Hematopoietic multipotent progenitor cell treated with erythropoietin and hydrocortisone succinate and interleukin-3 and kit ligand, for 17 days (in vitro differentiated cells): ENCODE measurements at regions not wholly inside any gene's neighbourhood (a gene's known extent, or its start where the extent isn't known, plus 50 kb on each side); places are given as distances from the start of the nearest gene placed in this dataset.

Experiments
- DNase-seq: peaks from one replicate; pipeline ENCODE4 v3.0.0-alpha.2; 2015; ENCODE audit warnings: low spot score

DNA sequence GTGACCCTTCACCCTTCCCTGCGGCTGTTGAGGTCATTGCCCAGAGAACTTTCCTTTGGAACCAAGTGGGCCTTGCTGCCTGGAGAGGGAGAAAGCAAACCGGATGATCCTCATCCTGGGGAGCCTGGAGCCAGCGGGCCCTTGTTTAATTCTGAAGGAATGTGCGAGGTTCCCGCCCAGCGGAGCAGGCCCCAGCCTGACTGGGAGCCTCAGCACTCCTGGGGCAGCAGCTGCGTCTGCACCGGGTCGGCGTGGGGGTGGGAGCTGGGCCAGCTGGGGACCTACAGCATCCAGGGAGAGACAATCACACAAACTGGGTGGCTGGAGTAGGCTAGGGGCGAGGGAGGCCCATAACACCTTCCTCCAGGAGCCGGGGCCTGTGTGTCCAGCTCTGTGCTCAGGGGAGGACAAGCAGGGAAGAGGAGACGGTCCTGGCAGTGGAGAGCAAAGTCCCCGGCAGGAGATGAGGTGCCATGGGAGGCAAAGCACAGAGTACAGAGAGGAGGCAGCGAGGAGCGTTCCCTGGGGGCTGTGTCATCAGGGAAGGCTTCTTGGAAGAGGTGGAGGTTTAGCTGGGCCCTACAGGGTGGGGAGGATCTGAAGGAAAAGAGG is 61.9 kb upstream of the HAAO start:
- no peak for DNase-seq

- no peak for DNase-seq
Measured at GRCh38 chr2:42853549-42854206, 61.3 kb upstream of the HAAO start.

DNA sequence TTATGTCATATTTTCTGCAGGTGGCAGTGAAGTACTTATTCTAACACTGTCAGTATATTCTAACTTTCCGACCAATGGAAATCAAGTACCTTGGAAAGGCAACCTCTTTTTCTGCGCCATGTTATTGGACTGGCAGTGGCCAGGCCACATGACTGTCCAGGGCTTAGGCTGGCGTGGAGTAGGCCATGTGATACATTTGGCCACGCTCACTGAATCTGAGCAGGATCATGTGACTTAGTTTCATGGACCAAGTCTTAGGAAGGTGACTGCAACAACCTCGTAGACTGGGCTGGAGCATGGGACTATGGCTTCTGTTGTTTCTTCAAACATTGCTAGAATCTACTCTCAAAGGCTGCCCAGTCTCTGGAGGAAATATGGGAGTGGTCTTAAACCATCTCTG is 60.4 kb upstream of the HAAO start:
- DNase-seq = no peak

DNA sequence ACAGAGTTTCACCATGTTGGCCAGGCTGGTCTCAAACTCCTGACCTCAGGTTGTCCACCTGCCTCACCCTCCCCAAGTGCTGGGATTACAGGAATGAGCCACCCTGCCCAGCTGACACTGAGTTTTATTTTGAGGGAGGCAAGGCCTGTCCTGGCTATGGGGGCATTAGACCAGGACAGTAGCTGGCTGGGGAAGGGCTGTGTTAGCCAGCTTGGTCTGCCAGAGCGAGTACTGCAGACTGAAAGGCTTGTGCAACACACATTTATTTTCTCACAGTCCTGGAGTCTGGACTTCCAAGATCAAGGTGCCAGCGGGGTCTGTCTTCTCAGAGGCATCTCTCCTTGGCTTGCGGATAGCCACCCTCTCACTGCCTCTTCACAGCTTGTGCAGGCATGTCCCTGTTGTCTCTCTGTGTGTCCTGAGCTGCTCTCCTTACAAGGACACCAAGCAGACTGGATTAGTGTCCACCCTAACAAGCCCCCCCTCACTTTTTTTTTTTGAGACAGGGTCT is 59.4 kb upstream of the HAAO start:
- no peak for DNase-seq

GRCh38 chr2:42851186-42851585 is 58.8 kb upstream of the HAAO start:
- no peak for DNase-seq

DNA sequence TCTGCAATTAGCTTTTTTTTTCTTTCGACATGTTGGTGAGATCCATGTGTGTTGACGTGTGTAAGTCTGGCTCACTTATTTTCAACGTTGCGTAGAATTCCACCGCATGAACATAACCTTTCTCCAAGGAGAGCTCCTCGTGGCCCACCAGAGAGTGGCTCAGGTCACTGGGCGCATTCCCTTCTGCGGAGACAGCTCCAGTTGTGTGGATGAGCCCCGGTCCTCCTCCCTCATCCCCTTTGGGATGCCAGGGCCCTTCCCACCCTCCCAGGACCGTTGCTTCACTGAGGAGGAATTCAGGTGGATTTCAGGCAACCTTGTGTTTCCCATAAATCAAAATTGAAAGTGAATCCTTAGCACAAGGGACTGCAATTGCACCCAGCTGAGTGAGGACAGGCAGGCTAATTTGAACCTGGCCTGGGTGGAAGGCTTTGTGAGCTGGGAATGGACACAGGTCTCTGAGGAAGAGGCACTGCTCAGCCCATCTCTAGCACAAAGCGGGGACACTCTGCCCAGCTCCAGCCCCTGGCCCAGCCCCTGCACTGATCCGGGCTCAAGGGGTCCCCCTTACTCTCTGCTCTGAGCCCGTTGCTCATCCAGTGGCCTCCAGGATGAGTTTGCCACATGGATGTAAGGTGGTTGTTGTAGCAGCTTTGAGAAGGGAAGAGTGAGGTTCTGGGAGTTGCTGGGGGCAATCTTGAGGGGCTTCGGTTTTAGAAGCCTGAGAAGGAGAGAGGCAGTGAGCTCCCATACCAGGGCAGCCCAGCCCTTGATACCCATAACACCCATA is 57.8 kb upstream of the HAAO start:
- DNase-seq = no peak

DNA sequence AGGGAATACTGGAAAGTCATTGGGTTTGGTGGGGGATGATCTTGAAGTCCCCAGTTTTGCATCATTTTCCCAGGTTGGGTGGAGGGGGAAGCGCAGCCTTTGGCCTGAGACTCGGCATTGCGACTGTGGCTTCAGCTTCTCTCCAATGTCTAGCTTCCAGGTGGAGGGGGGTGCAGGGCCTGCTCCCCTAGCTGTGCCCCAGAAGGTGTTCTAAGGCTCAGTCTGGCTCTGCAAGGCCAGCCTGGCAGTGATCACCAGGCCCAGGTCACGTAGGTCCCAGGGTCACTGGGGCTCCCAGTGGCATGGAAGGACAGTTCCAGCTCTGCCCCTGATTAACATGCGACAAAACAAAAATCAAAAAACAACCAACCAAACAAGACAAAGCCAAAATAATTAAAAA is 56.9 kb upstream of the HAAO start:
- DNase-seq = no peak

DNA sequence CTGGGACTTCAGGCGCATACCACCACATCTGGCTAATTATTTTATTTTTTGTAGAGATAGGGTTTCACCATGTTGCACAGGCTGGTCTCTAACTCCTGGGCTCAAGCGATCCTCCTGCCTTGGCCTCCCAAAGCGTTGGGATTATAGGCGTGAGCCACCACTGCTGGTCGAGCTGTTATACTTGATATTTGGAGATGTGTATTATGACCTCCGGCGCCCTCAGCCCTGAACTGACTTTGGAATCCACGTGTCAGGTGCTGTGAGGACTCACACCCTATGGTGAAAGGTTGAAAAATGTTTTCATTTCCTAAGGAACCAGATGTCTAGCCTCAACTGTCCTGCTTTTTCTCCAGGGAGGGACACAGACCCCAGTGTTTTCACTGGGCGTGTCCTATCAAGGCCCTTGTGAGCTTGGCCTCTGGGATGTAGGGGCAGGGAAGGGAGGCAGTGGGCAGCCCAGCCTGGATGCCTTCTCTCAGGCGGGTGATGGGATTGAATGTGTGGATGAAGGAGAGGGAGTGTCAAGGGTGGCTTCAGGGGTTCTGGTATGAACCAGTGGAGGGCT is 56.4 kb upstream of the HAAO start:
- no peak for DNase-seq

- no peak for DNase-seq
Measured at GRCh38 chr2:42848265-42848664, 55.9 kb upstream of the HAAO start.

DNA sequence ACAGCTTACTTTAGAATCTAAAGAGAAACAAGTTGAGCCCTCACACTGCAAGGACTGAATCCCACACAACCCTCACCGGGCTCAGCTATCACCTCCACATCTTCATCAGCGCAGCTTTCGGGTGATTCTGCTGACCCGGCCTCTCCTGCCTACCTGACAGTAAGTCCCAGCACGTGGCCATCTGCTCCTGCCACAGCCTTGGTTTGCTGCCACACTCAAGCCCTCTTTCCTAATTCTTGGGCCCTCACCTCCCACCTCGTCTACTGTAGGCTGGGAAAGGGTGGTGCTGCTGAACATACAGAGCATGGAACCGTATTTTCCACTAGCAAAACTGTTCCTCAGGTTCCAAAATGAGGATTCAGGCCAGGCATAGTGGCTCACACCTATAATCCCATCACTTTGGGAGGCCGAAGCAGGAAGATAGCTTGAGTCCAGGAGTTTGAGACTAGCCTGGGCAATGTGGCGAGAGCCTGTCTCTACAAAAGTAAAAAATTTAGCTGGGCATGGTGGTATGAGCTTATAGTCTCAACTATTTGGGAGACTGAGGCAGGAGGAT is 55.3 kb upstream of the HAAO start:
- DNase-seq = no peak

GRCh38 chr2:42846932-42847595 is 54.7 kb upstream of the HAAO start:
- no peak for DNase-seq

DNA sequence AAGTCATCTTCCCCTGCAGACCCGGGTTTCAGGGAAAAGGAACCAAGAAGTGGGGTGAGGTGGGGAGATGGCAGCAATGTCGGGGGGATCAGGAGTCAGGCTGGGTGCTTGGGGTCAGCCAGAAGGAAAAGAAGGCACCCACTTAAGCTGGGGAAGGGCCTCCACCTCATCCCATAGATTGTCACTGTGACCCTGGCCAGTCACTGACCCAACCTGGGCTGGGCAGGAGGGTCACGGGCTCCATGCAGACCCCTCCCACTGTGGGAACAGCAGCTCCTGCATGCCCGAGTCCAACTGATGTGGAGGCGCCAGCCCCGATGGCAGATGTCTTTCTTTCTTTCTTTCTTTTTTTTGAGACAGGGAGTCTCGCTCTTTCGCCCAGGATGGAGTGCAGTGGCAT is 53.6 kb upstream of the HAAO start:
- DNase-seq = no peak

- DNase-seq = no peak
Measured at GRCh38 chr2:42844901-42845821, 52.8 kb upstream of the HAAO start.

GRCh38 chr2:42844366-42844765 is 52.0 kb upstream of the HAAO start:
- DNase-seq = no peak

DNA sequence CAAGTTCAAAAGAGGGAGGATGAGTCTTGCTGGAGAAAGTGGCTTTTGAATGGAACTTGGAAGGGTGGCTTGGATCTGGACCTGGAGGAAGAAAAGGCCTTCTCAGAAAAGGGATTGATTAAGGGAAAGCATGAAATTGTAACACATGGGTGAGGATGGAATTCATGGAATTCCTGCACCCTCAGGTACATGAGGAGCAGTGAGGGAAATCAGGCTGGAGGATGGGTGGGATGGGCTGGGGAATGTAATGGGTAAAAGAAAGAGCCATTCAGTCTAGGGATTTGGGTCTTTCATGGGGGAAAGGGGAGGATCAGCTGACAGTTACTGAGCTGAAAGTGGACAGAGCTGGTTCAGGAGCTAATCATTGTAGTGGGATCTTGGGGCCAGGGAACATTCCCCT is 51.2 kb upstream of the HAAO start:
- no peak for DNase-seq

DNA sequence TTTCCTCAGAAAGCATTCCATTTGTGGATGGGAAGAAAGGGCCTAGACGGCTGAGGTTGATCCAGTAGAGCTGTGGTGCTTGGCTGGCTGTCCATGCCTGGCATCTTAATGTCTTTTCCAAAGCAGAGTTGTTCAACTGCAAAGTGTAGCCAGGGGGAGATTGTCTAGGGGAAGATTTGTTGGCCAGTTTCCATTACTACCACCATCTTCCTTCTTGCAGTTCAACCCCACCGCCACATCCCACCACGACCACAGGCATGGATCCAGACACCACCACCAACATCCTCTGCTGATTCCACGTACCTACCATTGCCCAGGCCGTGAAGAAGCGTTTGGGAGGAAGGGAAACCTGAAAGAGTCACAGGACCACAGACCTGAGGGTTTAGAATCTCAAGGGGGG is 50.7 kb upstream of the HAAO start:
- no peak for DNase-seq

- DNase-seq = no peak
Measured at GRCh38 chr2:42842466-42842865, 50.1 kb upstream of the HAAO start.
